ENCODE measurements at regions not wholly inside any gene's neighbourhood (a gene's known extent, or its start where the extent isn't known, plus 50 kb on each side); places are given as distances from the start of the nearest gene placed in this dataset.

GRCh38 chr6:92468066-92468465, 951.3 kb downstream of the EPHA7 start:
- TF ChIP-seq CTCF (IDR thresholded peaks at IDR 0.05) = no peak
- no peak for DNase-seq (ENCODE audit: low spot score)
- Histone ChIP-seq H3K27ac (no peak overlapping the region), H3K4me3 (no peak overlapping the region)

GRCh38 chr6:92460133-92460532, 959.2 kb downstream of the EPHA7 start:
- Histone ChIP-seq H3K4me3 (no peak overlapping the region), H3K27ac (no peak overlapping the region)
- TF ChIP-seq CTCF (IDR thresholded peaks at IDR 0.05) = no peak
- no peak for DNase-seq (ENCODE audit: low spot score)

GRCh38 chr6:92459606-92460005, 959.8 kb downstream of the EPHA7 start:
- DNase-seq (ENCODE audit: low spot score) = no peak
- no peak for TF ChIP-seq CTCF (IDR thresholded peaks at IDR 0.05)
- no peak overlapping the region for H3K4me3 ChIP-seq

GRCh38 chr6:92446052-92446451, 973.3 kb downstream of the EPHA7 start:
- no peak for DNase-seq (ENCODE audit: low spot score)
- no peak overlapping the region for H3K4me3 ChIP-seq
- no peak overlapping the region for H3K27ac ChIP-seq
- TF ChIP-seq CTCF (IDR thresholded peaks at IDR 0.05) = no peak

More at GRCh38 chr6:92459606-92460005, 959.8 kb downstream of the EPHA7 start:
- H3K27ac ChIP-seq = no peak overlapping the region

- Histone ChIP-seq H3K27ac (no peak overlapping the region), H3K4me3 (no peak overlapping the region)
- no peak for TF ChIP-seq CTCF (IDR thresholded peaks at IDR 0.05)
- DNase-seq (ENCODE audit: low spot score) = no peak
Measured at GRCh38 chr6:92433911-92434310, 985.4 kb downstream of the EPHA7 start.

GRCh38 chr6:92431502-92431901, 987.9 kb downstream of the EPHA7 start:
- Histone ChIP-seq H3K27ac (no peak overlapping the region), H3K4me3 (no peak overlapping the region)
- no peak for TF ChIP-seq CTCF (IDR thresholded peaks at IDR 0.05)
- no peak for DNase-seq (ENCODE audit: low spot score)

GRCh38 chr6:92428448-92428847, 990.9 kb downstream of the EPHA7 start:
- Histone ChIP-seq H3K27ac (no peak overlapping the region), H3K4me3 (no peak overlapping the region)
- DNase-seq (ENCODE audit: low spot score) = no peak
- TF ChIP-seq CTCF (IDR thresholded peaks at IDR 0.05) = no peak
